ENCODE measurements at regions not wholly inside any gene's neighbourhood (a gene's known extent, or its start where the extent isn't known, plus 50 kb on each side); places are given as distances from the start of the nearest gene placed in this dataset.
A peak's percentile ranks its signal among the peaks of the same experiment; 100 is the strongest.

GRCh38 chr15:31230630-31231485 lies 95.8 kb upstream of the KLF13 start:
- no peaks in the 10 kb centered on the region for H3K36me3 ChIP-seq (replicated peaks)
- no peak for DNase-seq (ENCODE audit: low spot score in 2 of 2)
- no peak overlapping the region for H3K4me3 ChIP-seq
- no peaks in the 10 kb centered on the region for H3K9me3 ChIP-seq
- no peaks in the 10 kb centered on the region for H3K27me3 ChIP-seq (ENCODE audit: low read depth)
- H3K4me1 ChIP-seq: no peaks in the 10 kb centered on the region; the same call in 1 of the 2 replicates
- in situ Hi-C loops (cut with MboI; ENCODE audit: low sequenced_read_pairs): no loop called here

- Histone ChIP-seq H3K4me3 (no peak overlapping the region), H3K4me1 (peaks cover 5% of the 10 kb centered on the region; the same call in 1 of the 2 replicates), H3K9me3 (no peaks in the 10 kb centered on the region), H3K36me3 (replicated peaks) (no peaks in the 10 kb centered on the region), H3K27me3 (ENCODE audit: low read depth) (no peaks in the 10 kb centered on the region)
- DNase-seq (ENCODE audit: low spot score in 2 of 2): no peak
- in situ Hi-C loops (cut with MboI; ENCODE audit: low sequenced_read_pairs): no loop called here
These were observed 91.8 kb upstream of the KLF13 start for GRCh38 chr15:31234815-31235214.

DNA sequence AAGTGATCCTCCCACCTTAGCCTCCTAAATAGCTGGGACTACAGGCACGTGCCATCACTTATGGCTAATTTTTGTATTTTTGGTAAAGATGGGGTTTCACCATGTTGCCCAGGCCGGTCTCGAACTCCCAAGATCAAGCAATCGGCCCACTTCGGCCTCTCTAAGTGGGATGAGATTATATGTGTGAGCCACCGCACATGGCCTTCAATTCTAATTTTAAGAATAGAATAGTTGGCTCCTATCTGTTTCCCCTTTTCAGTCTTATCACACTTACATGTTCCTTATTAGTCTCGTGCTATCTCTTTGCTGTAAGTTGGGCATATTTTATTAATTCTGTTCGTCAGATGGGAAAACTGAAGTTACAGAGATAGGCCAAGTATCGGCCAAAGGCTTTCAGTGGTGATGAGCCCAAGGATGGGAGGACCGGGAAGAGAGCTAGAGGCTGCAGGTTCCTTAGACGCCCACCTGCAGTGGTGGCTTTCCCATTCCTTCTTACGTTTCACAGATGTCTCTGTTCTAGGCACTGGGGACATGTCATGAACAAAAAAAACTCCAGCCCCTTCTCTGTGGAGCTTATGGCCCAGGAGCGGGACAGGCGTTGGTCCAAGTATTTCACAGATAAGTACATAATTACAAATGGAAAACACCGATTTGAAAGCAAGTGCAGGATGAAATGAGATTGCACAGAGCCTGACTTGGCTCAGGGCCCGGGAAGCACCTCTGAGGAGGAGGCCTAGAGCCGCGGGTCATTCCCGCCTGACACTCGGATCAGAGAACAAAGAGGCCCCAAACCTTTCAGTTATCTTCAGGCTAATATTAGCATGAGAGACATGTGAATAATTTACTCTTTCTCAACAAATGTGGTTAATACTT lies 91.1 kb upstream of the KLF13 start:
- no peaks in the 10 kb centered on the region for H3K27me3 ChIP-seq (ENCODE audit: low read depth)
- in situ Hi-C loops (cut with MboI; ENCODE audit: low sequenced_read_pairs): no loop called here
- no peaks in the 10 kb centered on the region for H3K36me3 ChIP-seq (replicated peaks)
- peaks cover 5% of the 10 kb centered on the region; the same call in 1 of the 2 replicates for H3K4me1 ChIP-seq
- no peak overlapping the region for H3K4me3 ChIP-seq
- H3K9me3 ChIP-seq: no peaks in the 10 kb centered on the region
- peak; percentile 4 to 55 for DNase-seq (ENCODE audit: low spot score in 2 of 2)

- in situ Hi-C loops (cut with MboI; ENCODE audit: low sequenced_read_pairs): no loop called here
- Histone ChIP-seq H3K4me1 (peaks cover 5% of the 10 kb centered on the region; the same call in 1 of the 2 replicates), H3K4me3 (no peak overlapping the region), H3K27me3 (ENCODE audit: low read depth) (no peaks in the 10 kb centered on the region), H3K9me3 (no peaks in the 10 kb centered on the region), H3K36me3 (replicated peaks) (no peaks in the 10 kb centered on the region)
- DNase-seq (ENCODE audit: low spot score in 2 of 2): no peak
These were observed 90.2 kb upstream of the KLF13 start for GRCh38 chr15:31236184-31237042.

GRCh38 chr15:31237043-31237324 lies 89.7 kb upstream of the KLF13 start:
- in situ Hi-C loops (cut with MboI; ENCODE audit: low sequenced_read_pairs): no loop called here
- no peak for DNase-seq (ENCODE audit: low spot score in 2 of 2)
- Histone ChIP-seq H3K4me3 (no peak overlapping the region), H3K27me3 (ENCODE audit: low read depth) (no peaks in the 10 kb centered on the region), H3K9me3 (no peaks in the 10 kb centered on the region), H3K4me1 (peaks cover 5% of the 10 kb centered on the region; the same call in 1 of the 2 replicates), H3K36me3 (replicated peaks) (no peaks in the 10 kb centered on the region)

DNA sequence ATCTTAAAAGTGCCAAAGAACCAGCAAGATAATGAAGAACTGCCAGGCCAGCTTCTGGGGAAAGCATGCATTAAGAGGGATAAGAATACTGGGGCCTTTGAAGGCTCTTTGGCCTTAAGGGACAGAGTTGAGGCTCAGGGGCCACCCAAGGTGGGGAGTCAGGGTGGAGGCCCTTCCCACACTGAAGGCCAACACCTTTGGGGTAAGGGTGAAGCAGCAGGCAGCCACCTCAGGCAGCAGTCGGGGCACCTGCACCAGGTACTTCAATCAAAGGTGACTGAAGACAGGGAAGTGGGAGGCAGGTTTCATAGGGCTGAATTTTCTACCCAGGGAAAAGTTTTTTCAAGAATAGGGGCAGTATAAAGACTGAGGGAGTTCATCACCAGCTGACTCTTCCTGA lies 87.7 kb upstream of the KLF13 start:
- Histone ChIP-seq H3K36me3 (replicated peaks) (no peaks in the 10 kb centered on the region), H3K4me1 (peaks cover 5% of the 10 kb centered on the region; the same call in 1 of the 2 replicates)

DNA sequence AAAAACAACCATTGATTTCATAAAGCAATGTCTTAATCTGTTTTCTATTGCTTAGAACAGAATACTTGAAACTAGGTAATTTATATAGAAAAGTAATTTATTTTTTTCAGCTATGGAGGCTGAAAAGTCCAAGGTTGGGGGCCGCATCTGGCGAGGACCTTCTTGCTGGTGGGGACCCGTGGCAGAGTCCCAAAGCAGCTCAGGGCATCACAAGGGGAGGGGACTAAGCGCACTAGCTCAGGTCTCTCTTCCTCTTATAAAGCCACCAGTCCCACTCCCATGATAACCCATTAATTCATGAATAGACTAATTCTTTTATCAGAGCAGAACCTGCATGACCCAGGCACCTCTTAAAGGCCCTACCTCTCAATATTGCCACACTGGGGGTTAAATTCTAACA lies 87.2 kb upstream of the KLF13 start:
- H3K4me3 ChIP-seq: no peak overlapping the region
- no peaks in the 10 kb centered on the region for H3K36me3 ChIP-seq (replicated peaks)
- H3K4me1 ChIP-seq: peaks cover 5% of the 10 kb centered on the region; the same call in 1 of the 2 replicates
- no peaks in the 10 kb centered on the region for H3K9me3 ChIP-seq
- in situ Hi-C loops (cut with MboI; ENCODE audit: low sequenced_read_pairs): no loop called here
- no peak for DNase-seq (ENCODE audit: low spot score in 2 of 2)
- no peaks in the 10 kb centered on the region for H3K27me3 ChIP-seq (ENCODE audit: low read depth)

More for the DNA sequence above, 87.7 kb upstream of the KLF13 start:
- Histone ChIP-seq H3K4me3 (no peak overlapping the region), H3K9me3 (no peaks in the 10 kb centered on the region), H3K27me3 (ENCODE audit: low read depth) (no peaks in the 10 kb centered on the region)
- DNase-seq (ENCODE audit: low spot score in 2 of 2): no peak
- in situ Hi-C loops (cut with MboI; ENCODE audit: low sequenced_read_pairs): no loop called here

DNA sequence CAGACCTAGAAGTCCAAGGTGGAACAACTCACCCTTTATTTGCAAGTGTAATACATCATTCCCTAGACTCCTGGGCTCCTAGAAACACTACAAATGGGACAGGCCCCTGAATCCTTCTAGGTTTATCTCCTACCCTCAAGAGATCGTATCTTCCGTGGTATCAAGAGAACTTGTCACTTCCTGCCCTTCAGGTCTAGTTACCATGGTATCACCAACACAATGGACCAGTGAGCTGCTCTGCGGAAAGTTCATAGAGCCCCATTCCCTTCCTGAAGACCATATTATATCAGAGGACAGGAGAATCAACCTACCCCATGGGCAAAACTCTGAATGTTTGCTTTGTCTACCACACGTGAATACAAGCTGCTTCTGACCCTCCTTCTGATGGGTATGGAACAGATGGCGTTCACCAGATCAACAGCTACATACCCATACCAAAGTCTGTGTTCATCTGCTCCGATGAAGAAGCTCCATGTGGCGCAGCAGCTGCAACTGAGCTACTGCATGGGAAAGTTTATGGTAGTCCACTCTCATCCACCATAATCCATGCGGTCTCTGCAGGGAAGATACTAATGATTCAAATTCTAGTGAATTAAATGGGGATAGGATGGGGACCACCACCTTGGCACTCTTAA lies 84.6 kb upstream of the KLF13 start:
- H3K27me3 ChIP-seq (ENCODE audit: low read depth): no peaks in the 10 kb centered on the region
- no peaks in the 10 kb centered on the region for H3K36me3 ChIP-seq (replicated peaks)
- H3K4me3 ChIP-seq: no peak overlapping the region
- in situ Hi-C loops (cut with MboI; ENCODE audit: low sequenced_read_pairs): no loop called here
- DNase-seq (ENCODE audit: low spot score in 2 of 2): no peak
- no peaks in the 10 kb centered on the region for H3K9me3 ChIP-seq
- H3K4me1 ChIP-seq: no peaks in the 10 kb centered on the region

DNA sequence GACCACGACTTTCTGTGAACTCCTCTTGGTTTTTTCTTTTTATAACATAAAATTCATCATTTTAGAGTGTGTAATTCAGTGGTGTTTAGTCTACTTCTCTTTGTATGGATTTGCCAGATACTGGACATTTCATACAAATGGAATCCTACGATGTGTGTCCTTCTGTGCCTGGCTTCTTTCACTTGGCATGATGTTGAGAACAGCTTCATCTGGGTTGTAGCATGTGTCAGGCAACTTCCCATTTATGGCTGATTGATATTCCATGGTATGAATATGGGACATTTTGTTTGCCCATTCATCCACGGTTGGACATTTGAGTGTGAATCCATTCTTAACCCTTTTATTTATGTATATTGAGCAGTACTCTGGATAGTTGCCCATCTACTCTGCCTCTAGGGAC lies 82.7 kb upstream of the KLF13 start:
- in situ Hi-C loops (cut with MboI; ENCODE audit: low sequenced_read_pairs): no loop called here
- Histone ChIP-seq H3K9me3 (no peaks in the 10 kb centered on the region), H3K4me3 (no peak overlapping the region), H3K4me1 (no peaks in the 10 kb centered on the region), H3K27me3 (ENCODE audit: low read depth) (no peaks in the 10 kb centered on the region), H3K36me3 (replicated peaks) (no peaks in the 10 kb centered on the region)
- DNase-seq (ENCODE audit: low spot score in 2 of 2): no peak

- Histone ChIP-seq H3K4me1 (no peaks in the 10 kb centered on the region), H3K4me3 (no peak overlapping the region), H3K9me3 (no peaks in the 10 kb centered on the region), H3K36me3 (replicated peaks) (no peaks in the 10 kb centered on the region), H3K27me3 (ENCODE audit: low read depth) (no peaks in the 10 kb centered on the region)
- in situ Hi-C loops (cut with MboI; ENCODE audit: low sequenced_read_pairs): no loop called here
- DNase-seq (ENCODE audit: low spot score in 2 of 2): no peak
These were observed 81.4 kb upstream of the KLF13 start for GRCh38 chr15:31245135-31245689.

GRCh38 chr15:31245756-31246155 lies 80.9 kb upstream of the KLF13 start:
- Histone ChIP-seq H3K9me3 (no peaks in the 10 kb centered on the region), H3K4me3 (no peak overlapping the region), H3K4me1 (no peaks in the 10 kb centered on the region), H3K27me3 (ENCODE audit: low read depth) (no peaks in the 10 kb centered on the region), H3K36me3 (replicated peaks) (no peaks in the 10 kb centered on the region)
- in situ Hi-C loops (cut with MboI; ENCODE audit: low sequenced_read_pairs): no loop called here
- no peak for DNase-seq (ENCODE audit: low spot score in 2 of 2)

GRCh38 chr15:31247404-31247803 lies 79.2 kb upstream of the KLF13 start:
- Histone ChIP-seq H3K4me1 (no peaks in the 10 kb centered on the region), H3K36me3 (replicated peaks) (no peaks in the 10 kb centered on the region), H3K27me3 (ENCODE audit: low read depth) (no peaks in the 10 kb centered on the region), H3K9me3 (no peaks in the 10 kb centered on the region), H3K4me3 (no peak overlapping the region)
- in situ Hi-C loops (cut with MboI; ENCODE audit: low sequenced_read_pairs): no loop called here
- no peak for DNase-seq (ENCODE audit: low spot score in 2 of 2)

- no peaks in the 10 kb centered on the region for H3K36me3 ChIP-seq (replicated peaks)
- in situ Hi-C loops (cut with MboI; ENCODE audit: low sequenced_read_pairs): no loop called here
- DNase-seq (ENCODE audit: low spot score in 2 of 2): no peak
- H3K27me3 ChIP-seq (ENCODE audit: low read depth): no peaks in the 10 kb centered on the region
- H3K4me3 ChIP-seq: no peak overlapping the region
- no peaks in the 10 kb centered on the region for H3K9me3 ChIP-seq
- H3K4me1 ChIP-seq: no peaks in the 10 kb centered on the region
These were observed 78.4 kb upstream of the KLF13 start for GRCh38 chr15:31248263-31248662.
